ENCODE measurements at regions not wholly inside any gene's neighbourhood (a gene's known extent, or its start where the extent isn't known, plus 50 kb on each side); places are given as distances from the start of the nearest gene placed in this dataset.

- no peaks in the 10 kb centered on the region for H3K36me3 Mint-ChIP-seq (ENCODE audit: insufficient read depth, unreplicated experiment)
- POLR2A ChIA-PET: no interaction called here
- no peaks in the 10 kb centered on the region for H3K9me3 Mint-ChIP-seq (ENCODE audit: unreplicated experiment)
- no peak overlapping the region for H3K4me3 Mint-ChIP-seq (ENCODE audit: unreplicated experiment)
- intact Hi-C loops (cut with micrococcal nuclease; ENCODE audit: unreplicated experiment): no loop called here
- no peak overlapping the region for H3K4me3 ChIP-seq (ENCODE audit: low read depth, low read length)
- no peaks in the 10 kb centered on the region for H3K9me3 ChIP-seq
- DNase-seq: no peak
- no TSS peak for BruUV-seq (replicated peaks)
- no peak for TF ChIP-seq CTCF (IDR thresholded peaks at IDR 0.05; ENCODE audit: insufficient read depth in 1 of 2, low read depth in 1 of 2, low read length in 1 of 2, severe bottlenecking in 1 of 2, unreplicated experiment in 1 of 2)
- CTCF ChIA-PET: no interaction called here
- no peaks in the 10 kb centered on the region for H3K27me3 ChIP-seq (replicated peaks; ENCODE audit: control insufficient read depth, insufficient read depth, low read length)
- no peaks in the 10 kb centered on the region for H3K4me1 Mint-ChIP-seq (ENCODE audit: low read depth, unreplicated experiment)
- H3K4me1 ChIP-seq: no peaks in the 10 kb centered on the region
- peaks cover 11% of the 10 kb centered on the region for H3K27me3 Mint-ChIP-seq (ENCODE audit: insufficient read depth, unreplicated experiment)
- H3K27ac Mint-ChIP-seq (ENCODE audit: unreplicated experiment): no peak overlapping the region
- H3K36me3 ChIP-seq (ENCODE audit: control insufficient read depth, insufficient read depth, low read length): no peaks in the 10 kb centered on the region
These were observed 148.8 kb downstream of the TPRA1 start for GRCh38 chr3:127441764-127442163.

- no peaks in the 10 kb centered on the region for H3K4me1 Mint-ChIP-seq (ENCODE audit: low read depth, unreplicated experiment)
- DNase-seq: no peak
- H3K9me3 ChIP-seq: no peaks in the 10 kb centered on the region
- no peaks in the 10 kb centered on the region for H3K4me1 ChIP-seq
- no peak for TF ChIP-seq CTCF (IDR thresholded peaks at IDR 0.05; ENCODE audit: insufficient read depth in 1 of 2, low read depth in 1 of 2, low read length in 1 of 2, severe bottlenecking in 1 of 2, unreplicated experiment in 1 of 2)
- no peak overlapping the region for H3K27ac Mint-ChIP-seq (ENCODE audit: unreplicated experiment)
- H3K9me3 Mint-ChIP-seq (ENCODE audit: unreplicated experiment): no peaks in the 10 kb centered on the region
- no peaks in the 10 kb centered on the region for H3K36me3 Mint-ChIP-seq (ENCODE audit: insufficient read depth, unreplicated experiment)
- no peak overlapping the region for H3K4me3 Mint-ChIP-seq (ENCODE audit: unreplicated experiment)
- ChIA-PET POLR2A (no interaction called here), CTCF (no interaction called here)
- intact Hi-C loops (cut with micrococcal nuclease; ENCODE audit: unreplicated experiment): no loop called here
- H3K4me3 ChIP-seq (ENCODE audit: low read depth, low read length): no peak overlapping the region
- H3K27me3 Mint-ChIP-seq (ENCODE audit: insufficient read depth, unreplicated experiment): peaks cover 13% of the 10 kb centered on the region
- H3K36me3 ChIP-seq (ENCODE audit: control insufficient read depth, insufficient read depth, low read length): no peaks in the 10 kb centered on the region
- H3K27me3 ChIP-seq (replicated peaks; ENCODE audit: control insufficient read depth, insufficient read depth, low read length): no peaks in the 10 kb centered on the region
- BruUV-seq (replicated peaks): no TSS peak
These were observed 150.1 kb downstream of the TPRA1 start for GRCh38 chr3:127440384-127440783.

- Histone ChIP-seq H3K27me3 (replicated peaks; ENCODE audit: control insufficient read depth, insufficient read depth, low read length) (no peaks in the 10 kb centered on the region), H3K36me3 (ENCODE audit: control insufficient read depth, insufficient read depth, low read length) (no peaks in the 10 kb centered on the region), H3K9me3 (no peaks in the 10 kb centered on the region), H3K4me3 (ENCODE audit: low read depth, low read length) (no peak overlapping the region), H3K4me1 (no peaks in the 10 kb centered on the region)
- peaks cover 13% of the 10 kb centered on the region for H3K27me3 Mint-ChIP-seq (ENCODE audit: insufficient read depth, unreplicated experiment)
- intact Hi-C loops (cut with micrococcal nuclease; ENCODE audit: unreplicated experiment): no loop called here
- H3K27ac Mint-ChIP-seq (ENCODE audit: unreplicated experiment): no peak overlapping the region
- no peaks in the 10 kb centered on the region for H3K4me1 Mint-ChIP-seq (ENCODE audit: low read depth, unreplicated experiment)
- no peak for TF ChIP-seq CTCF (IDR thresholded peaks at IDR 0.05; ENCODE audit: insufficient read depth in 1 of 2, low read depth in 1 of 2, low read length in 1 of 2, severe bottlenecking in 1 of 2, unreplicated experiment in 1 of 2)
- no peak for DNase-seq
- no peak overlapping the region for H3K4me3 Mint-ChIP-seq (ENCODE audit: unreplicated experiment)
- no peaks in the 10 kb centered on the region for H3K9me3 Mint-ChIP-seq (ENCODE audit: unreplicated experiment)
- H3K36me3 Mint-ChIP-seq (ENCODE audit: insufficient read depth, unreplicated experiment): no peaks in the 10 kb centered on the region
- BruUV-seq (replicated peaks): no TSS peak
- POLR2A ChIA-PET: no interaction called here
- CTCF ChIA-PET: no interaction called here
These were observed 150.9 kb downstream of the TPRA1 start for GRCh38 chr3:127439621-127440020.

All from Caco-2 (cell line).